Panc1 (cell line): ENCODE measurements at regions not wholly inside any gene's neighbourhood (a gene's known extent, or its start where the extent isn't known, plus 50 kb on each side); places are given as distances from the start of the nearest gene placed in this dataset.

Experiments
- ATAC-seq: fragments of 200-7000 bp; cut with Tn5 transposase; 2 replicates; pipeline ENCODE4 v1.9.1; 2020; ENCODE audit warnings: mild to moderate bottlenecking, moderate library complexity
- BruUV-seq: library from RNA; stranded (reverse); fragments of 400-500 nt; replicated peaks from 2 replicates; lab custom pipeline; 2021; lab: Mats Ljungman, UMichigan
- CTCF ChIA-PET: fragments of 300-600 bp; sonication (Branson Sonifier 250); formaldehyde crosslinking; loops from one replicate; lab custom pipeline; 2022; ENCODE audit warnings: antibody characterized with exemption; lab: Charles Lee
- POLR2A ChIA-PET: fragments of 300-600 bp; sonication (Branson Sonifier 250); formaldehyde crosslinking; loops from one replicate; lab custom pipeline; 2022; ENCODE audit warnings: antibody characterized with exemption; lab: Charles Lee
- DNase-seq: peaks from one replicate; pipeline ENCODE4 v3.0.0-alpha.2; 2010; ENCODE audit warnings: low read depth, low spot score
- H3K27ac ChIP-seq: 2 replicates; pipeline ENCODE4 v1.5.1; 2011; ENCODE audit warnings: mild to moderate bottlenecking, low read length, inconsistent platforms
- H3K27me3 ChIP-seq: fragments of 200-500 bp; sonication (Bioruptor generic); 2 replicates; pipeline ENCODE4 v1.6.0; 2014; ENCODE audit warnings: low read length, inconsistent platforms; ENCODE audit not compliant: control insufficient read depth, insufficient read depth
- H3K36me3 ChIP-seq: fragments of 200-500 bp; sonication (Bioruptor generic); 2 replicates; pipeline ENCODE4 v1.5.1; 2014; ENCODE audit warnings: inconsistent platforms, mild to moderate bottlenecking, low read length, moderate library complexity; ENCODE audit not compliant: control insufficient read depth, insufficient read depth
- H3K4me1 ChIP-seq: 2 replicates; pipeline ENCODE4 v1.5.1; 2011; ENCODE audit warnings: inconsistent platforms, mild to moderate bottlenecking, low read length, moderate library complexity; ENCODE audit not compliant: control insufficient read depth, insufficient read depth
- H3K4me3 ChIP-seq, 2 experiments: 2 replicates each; pipeline ENCODE4 v1.5.1; 2011 to 2012; ENCODE audit warnings: low read depth in 2 of 2, low read length in 2 of 2, mild to moderate bottlenecking in 2 of 2, inconsistent platforms in 1 of 2, moderate library complexity in 1 of 2
- H3K9me3 ChIP-seq: fragments of 200-500 bp; sonication (Bioruptor generic); 2 replicates; pipeline ENCODE4 v1.5.1; 2014; ENCODE audit warnings: low read depth, mild to moderate bottlenecking, inconsistent platforms, low read length, moderate library complexity; ENCODE audit not compliant: control insufficient read depth, insufficient read depth
- CTCF ChIP-seq: fragments of 450-650 bp; IDR thresholded peaks from 2 replicates; pipeline ENCODE4 v1.5.1; 2017; ENCODE audit warnings: mild to moderate bottlenecking
- POLR2AphosphoS5 ChIP-seq: IDR thresholded peaks from 2 replicates; pipeline ENCODE4 v1.6.1; 2012; ENCODE audit warnings: mild to moderate bottlenecking, low read depth, low read length, moderate library complexity
- REST ChIP-seq, 2 experiments: IDR thresholded peaks; 2 replicates each; pipeline ENCODE4 v1.6.1; 2011 to 2012; ENCODE audit warnings: low read depth in 2 of 2, control low read depth in 1 of 2, low read length in 1 of 2, mild to moderate bottlenecking in 1 of 2, moderate library complexity in 1 of 2; ENCODE audit not compliant: insufficient read depth in 1 of 2
- SIN3A ChIP-seq: IDR thresholded peaks from 2 replicates; pipeline ENCODE4 v1.6.1; 2012; ENCODE audit warnings: low read depth, mild to moderate bottlenecking, low read length, moderate library complexity, borderline replicate concordance; ENCODE audit not compliant: insufficient read depth
- TCF7L2 ChIP-seq: IDR thresholded peaks from 2 replicates; pipeline ENCODE4 v1.6.1; 2011; ENCODE audit warnings: mild to moderate bottlenecking, low read depth, low read length, inconsistent platforms
- in situ Hi-C: cut with HindIII; loops from 2 replicates; pipeline ENCODE4 v1.10.0; 2016; ENCODE audit warnings: low sequenced_read_pairs, low pct_unique_long_range_greater_than_20kb
- intact Hi-C: fragments of 100-400 bp; cut with micrococcal nuclease; formaldehyde crosslinking; loops from one replicate; pipeline ENCODE4 v1.10.0; 2022; ENCODE audit not compliant: unreplicated experiment

- in situ Hi-C loops: no loop called here
Observed at GRCh38 chr11:45054956-45055355, 91.5 kb upstream of the PRDM11 start.

GRCh38 chr11:45056529-45056928, 89.9 kb upstream of the PRDM11 start:
- Histone ChIP-seq H3K9me3 (no peaks in the 10 kb centered on the region), H3K27me3 (no peaks in the 10 kb centered on the region), H3K4me1 (no peaks in the 10 kb centered on the region), H3K27ac (no peak overlapping the region), H3K4me3 (no peak overlapping the region), H3K36me3 (no peaks in the 10 kb centered on the region)
- ChIA-PET CTCF (no interaction called here), POLR2A (no interaction called here)
- no peak for ATAC-seq
- in situ Hi-C loops (no loop called here), intact Hi-C loops (no loop called here)
- TF ChIP-seq REST (IDR thresholded peaks at IDR 0.05; ENCODE audit: insufficient read depth in 1 of 2, low read depth in 2 of 2, low read length in 1 of 2) (no peak), POLR2AphosphoS5 (no peak), SIN3A (no peak), TCF7L2 (no peak), CTCF (no peak)
- DNase-seq: no peak
- no TSS peak for BruUV-seq

More at GRCh38 chr11:45054956-45055355, 91.5 kb upstream of the PRDM11 start:
- H3K4me1 ChIP-seq: no peaks in the 10 kb centered on the region
- no peak overlapping the region for H3K4me3 ChIP-seq
- CTCF ChIA-PET: no interaction called here
- ATAC-seq (no peak), DNase-seq (no peak)
- no peaks in the 10 kb centered on the region for H3K27me3 ChIP-seq
- no peak for TF ChIP-seq POLR2AphosphoS5
- POLR2A ChIA-PET: no interaction called here
- intact Hi-C loops: no loop called here
- no peak overlapping the region for H3K27ac ChIP-seq
- H3K36me3 ChIP-seq: no peaks in the 10 kb centered on the region
- no peaks in the 10 kb centered on the region for H3K9me3 ChIP-seq
- BruUV-seq: no TSS peak

DNA sequence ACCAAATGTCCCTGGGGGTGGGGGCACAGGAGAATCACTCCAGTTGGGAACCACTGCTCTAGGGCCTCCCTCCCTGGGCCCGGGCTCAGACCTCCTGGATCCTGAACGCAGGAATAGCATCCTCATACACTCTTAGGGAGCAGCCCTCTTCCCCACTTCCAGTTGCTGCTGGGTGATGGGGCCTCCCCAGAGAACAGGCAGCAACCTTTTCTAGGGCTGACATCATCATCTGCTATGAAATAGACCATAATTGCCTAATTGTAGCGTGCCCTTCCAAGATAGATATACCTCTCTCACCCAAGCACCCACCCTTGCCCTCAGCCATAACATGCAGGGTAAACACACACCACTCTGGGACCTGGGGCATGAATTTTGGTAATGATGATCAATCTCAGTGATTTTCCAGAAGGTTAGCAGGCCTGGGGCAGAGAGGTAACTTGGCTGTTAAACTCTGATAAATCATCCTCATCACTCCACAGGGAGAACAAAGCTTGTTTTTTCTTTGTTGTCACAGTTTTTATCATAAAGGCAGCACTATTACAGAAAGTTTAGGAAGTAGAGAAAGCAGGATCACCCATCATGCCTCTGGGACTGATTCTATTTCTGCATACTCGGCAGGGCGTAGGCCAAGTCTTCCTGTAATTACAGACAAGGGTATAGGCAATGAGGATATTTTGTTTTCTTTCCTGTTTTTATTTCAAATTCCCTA, 88.3 kb upstream of the PRDM11 start:
- DNase-seq (no peak), ATAC-seq (no peak)
- no TSS peak for BruUV-seq
- Histone ChIP-seq H3K36me3 (no peaks in the 10 kb centered on the region), H3K4me3 (no peak overlapping the region), H3K27me3 (no peaks in the 10 kb centered on the region), H3K4me1 (no peaks in the 10 kb centered on the region), H3K9me3 (no peaks in the 10 kb centered on the region), H3K27ac (no peak overlapping the region)
- intact Hi-C loops: no loop called here
- ChIA-PET CTCF (no interaction called here), POLR2A (no interaction called here)
- TF ChIP-seq TCF7L2 (no peak), SIN3A (no peak)
- in situ Hi-C loops: no loop called here
